GM21619 (cell line): ENCODE measurements at regions not wholly inside any gene's neighbourhood (a gene's known extent, or its start where the extent isn't known, plus 50 kb on each side); places are given as distances from the start of the nearest gene placed in this dataset.
"Not testable (repeated sequence)": the region's sequence is repeated elsewhere in the genome, so short reads cannot be mapped to it uniquely, and the experiment has no call there.

Experiments
- ATAC-seq: cut with Tn5 transposase; IDR thresholded peaks from one replicate; pipeline ENCODE4 v1.9.1; 2021; ENCODE audit not compliant: unreplicated experiment

DNA sequence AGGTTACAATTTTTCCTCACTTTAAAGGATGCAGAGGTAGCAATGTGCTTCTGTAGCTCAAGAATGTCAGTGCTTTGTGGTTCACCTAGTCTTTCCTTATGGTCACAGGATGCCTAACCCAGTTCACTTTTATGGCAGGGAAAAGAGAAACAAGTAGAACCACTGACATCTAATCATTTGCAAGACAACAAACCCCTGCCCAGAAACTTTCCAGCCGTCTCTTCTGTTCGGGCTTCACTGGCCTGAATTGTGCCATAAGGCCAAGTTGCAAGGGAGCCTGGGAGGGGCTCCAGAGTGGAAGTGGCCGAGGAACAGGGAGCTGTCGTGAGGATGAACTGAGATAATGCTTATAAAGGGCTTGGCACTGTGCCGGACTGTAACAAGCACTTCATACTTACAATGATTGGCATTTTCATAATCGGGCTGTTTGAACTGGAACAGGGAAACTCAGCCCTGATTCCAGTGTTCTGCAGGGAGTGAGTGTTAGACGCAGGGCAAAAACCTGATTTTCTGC is 212.6 kb downstream of the BCAS1 start:
- ATAC-seq, result no peak

DNA sequence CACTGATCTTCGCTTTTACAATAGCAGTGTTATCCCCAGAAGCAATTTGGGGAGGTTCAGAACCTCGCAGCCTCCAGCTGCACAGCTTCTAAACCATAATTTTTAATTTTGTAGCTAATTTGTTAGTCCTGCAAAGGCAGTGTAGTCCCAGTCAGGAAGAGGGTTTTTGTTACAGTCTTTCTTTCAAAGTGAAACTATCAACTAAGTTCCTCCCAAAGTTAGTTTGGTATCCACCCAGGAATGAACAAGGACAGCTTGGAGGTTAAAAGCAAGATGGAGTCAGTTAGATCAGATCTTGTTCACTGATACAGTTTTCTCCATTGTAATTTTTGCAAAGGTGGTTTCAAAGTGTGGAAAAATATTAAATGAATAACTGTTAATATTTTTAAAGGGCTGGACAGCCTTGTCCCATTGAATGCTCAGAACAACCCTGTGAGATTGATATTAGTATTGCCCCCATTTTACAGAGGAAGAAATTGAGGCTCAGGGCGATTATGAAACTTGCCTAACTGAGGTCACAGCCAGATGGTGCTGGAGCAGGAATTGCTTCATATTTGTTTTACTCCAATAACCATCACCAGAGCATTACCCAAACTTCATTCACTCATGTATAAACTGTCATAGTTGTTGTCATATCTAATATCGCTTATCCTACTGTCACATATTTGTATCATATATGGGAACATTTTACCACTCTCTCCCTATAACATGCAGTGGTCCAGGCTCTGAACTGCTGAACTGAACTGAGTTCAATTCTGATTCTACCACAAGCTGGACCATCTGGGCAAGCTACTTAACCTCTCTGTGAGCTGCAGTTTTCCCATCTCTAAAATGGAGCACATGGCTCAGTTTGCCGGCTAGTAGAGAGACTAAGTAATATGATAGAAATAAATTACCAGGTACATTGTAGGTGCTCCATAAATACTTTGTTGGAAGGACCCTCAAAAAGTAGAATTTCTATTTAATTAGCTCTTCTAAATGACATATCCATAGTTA is 213.8 kb downstream of the BCAS1 start:
- ATAC-seq, result no peak

- ATAC-seq, result no peak
These were observed 214.7 kb downstream of the BCAS1 start for GRCh38 chr20:53855733-53856132.

- ATAC-seq, result not testable (repeated sequence)
These were observed 215.8 kb downstream of the BCAS1 start for GRCh38 chr20:53854609-53854926.

DNA sequence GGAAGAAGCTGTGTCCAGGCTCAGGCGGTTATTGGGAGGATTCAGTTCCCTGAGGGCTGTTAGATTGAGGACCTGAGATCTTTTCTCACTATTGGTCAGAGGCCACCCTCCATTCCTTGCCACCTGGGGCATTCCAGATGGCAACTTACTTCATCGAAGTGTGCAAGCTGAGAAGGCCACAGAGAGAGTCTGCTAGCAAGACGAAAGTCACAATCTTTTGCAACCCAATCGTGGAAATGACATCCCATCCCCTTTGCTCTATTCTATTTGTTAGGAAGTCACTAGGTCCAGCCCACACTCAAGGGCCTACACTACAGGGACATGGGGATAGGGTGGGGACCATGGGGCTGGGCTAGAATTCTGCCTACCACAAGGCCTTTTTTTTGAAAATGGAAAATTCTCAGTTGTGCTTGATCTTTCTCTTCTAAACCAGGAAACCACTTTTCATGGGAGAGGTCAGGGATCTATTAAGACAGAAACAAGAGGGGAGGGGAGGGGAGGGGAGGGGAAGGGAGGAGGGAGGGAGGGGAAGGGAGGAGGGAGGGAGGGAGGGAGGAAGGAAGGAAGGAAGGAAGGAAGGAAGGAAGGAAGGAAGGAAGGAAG is 217.2 kb downstream of the BCAS1 start:
- ATAC-seq, result no peak

DNA sequence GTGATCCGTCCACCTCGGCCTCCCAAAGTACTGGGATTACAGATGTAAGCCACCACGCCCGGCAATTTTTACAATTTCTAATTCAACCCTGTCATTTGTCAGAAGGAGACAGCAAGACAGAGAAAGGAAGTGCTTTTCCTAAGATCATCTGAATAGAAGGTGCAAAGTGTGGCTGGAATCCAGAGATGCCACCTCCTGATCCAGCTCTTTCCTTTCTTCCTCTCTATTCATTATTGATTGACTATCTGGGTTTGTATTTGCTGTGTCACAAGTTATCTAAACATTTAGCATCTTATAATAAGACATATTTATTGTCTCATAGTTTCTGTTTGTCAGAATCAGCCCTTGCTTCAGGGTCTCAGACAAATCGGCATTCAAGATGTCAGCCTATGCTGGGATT is 217.7 kb downstream of the BCAS1 start:
- no peak for ATAC-seq

GRCh38 chr20:53852014-53852413 is 218.4 kb downstream of the BCAS1 start:
- ATAC-seq, result no peak

DNA sequence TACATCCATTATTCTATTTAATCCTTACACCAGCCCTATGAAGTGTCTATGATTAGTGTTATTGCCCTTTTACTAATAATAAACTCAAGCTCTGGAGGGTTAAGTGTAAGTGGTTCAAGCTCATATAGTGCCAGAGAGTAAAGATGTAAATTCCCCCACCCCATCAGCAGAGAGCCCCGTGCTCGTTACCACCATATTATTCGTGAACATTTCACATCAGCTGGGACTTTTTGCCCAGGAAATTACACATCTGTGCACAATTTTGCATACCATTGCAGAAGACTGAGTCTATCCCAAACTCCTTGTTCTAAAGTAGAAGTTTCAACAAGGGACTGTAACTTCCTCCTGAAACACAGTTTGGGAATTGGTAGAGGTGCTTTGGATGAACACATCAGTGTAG is 220.1 kb downstream of the BCAS1 start:
- no peak for ATAC-seq

DNA sequence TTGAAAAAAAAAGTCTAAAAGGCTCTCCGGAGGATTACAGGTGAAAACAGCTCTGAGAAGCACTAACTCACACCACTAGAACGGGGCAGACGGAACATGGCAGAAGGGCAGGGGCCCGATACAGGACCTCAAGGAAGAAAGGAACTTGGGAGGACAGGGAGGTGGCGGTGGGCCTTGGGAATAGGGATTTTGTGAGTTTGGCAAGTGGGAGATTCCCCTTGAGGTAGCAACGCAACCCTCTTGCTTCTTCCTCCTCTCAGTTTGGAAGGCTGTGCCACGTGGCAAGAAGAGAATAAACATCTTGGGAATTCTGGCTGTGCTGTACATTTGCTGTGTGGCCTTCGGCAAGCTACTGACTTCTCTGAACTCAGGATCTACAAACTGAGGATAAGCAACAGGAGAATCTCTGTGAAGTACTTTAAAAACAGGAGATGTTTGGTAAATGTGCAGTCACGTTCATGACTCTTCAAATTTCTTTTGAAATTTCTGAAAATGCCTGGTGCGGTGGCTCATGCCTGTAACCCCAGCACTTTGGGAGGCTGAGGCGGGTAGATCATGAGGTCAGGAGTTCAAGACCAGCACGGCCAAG is 220.8 kb downstream of the BCAS1 start:
- ATAC-seq, result no peak

DNA sequence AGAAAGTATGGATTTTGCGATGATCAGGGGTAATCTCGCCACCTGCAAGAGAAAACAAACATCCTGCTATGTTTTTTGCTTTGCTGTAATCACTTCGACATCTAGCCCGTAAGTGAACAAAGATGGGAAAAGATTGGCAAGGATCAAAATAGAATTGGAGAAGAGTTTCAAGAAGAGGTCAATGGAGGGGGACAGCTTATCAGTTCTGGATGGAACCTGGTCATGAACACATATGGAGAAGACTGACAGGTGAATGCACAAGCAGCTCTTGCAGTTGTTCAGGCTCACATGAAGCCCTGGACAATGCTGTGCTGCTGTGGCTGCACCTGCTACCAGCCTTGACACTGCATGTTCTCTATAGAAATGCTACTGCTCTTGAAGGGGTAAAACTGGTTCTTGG is 222.1 kb downstream of the BCAS1 start:
- no peak for ATAC-seq

- no peak for ATAC-seq
These were observed 222.6 kb downstream of the BCAS1 start for GRCh38 chr20:53847837-53848170.

GRCh38 chr20:53847139-53847836 is 223.1 kb downstream of the BCAS1 start:
- no peak for ATAC-seq

DNA sequence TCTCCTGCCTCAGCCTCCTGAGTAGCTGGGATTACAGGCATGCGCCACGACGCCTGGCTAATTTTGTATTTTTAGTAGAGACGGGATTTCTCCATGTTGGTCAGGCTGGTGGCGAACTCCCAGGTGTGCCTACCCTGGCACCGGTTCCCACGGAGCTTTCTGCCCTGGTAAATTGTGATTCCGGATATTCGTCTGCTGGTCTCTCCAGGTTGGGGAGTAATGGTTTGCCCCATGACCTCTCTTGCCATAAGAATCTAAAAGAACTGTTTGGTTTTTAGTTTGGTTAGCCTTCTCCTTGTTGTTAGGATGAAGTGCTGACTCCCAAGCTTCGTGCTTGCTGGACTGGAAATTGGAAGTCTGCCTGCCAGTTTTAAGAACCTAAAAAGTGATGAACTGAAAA is 223.8 kb downstream of the BCAS1 start:
- no peak for ATAC-seq

DNA sequence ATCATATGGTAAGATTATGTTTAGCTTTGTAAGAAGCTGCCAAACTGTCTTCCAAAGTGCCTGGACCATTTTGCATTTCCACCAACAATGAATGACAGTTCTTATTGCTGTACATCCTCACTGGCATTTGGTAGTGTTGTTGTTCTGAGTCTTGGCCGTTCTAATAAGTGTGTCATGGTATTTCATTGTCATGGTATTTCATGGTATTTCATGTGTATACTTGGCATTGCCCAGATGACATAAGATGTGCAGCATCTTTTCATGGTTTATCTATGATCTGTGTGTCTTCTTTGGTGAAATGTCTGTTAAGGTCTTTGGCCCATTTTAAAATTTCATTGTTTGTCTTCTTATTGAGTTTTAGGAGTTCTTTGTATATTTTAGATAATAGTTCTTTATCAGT is 224.4 kb downstream of the BCAS1 start:
- no peak for ATAC-seq

DNA sequence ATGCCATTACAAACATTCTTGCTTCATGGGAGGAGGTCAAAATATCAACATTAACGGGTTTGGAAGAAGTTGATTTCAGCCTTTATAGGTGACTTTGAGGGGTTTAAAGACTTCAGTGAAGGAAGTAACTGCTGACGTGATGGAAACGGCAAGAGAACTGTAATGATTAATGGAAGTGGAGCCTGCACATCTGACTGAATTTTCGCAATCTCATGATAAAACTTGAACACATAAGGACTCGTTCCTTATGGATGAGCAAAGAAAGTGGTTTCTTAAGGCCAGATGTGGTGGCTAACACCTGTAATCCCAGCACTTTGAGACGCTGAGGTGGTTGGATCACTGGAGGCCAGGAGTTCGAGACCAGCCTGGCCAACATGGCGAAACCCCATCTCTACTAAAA is 226.1 kb downstream of the BCAS1 start:
- no peak for ATAC-seq

- no peak for ATAC-seq
These were observed 226.7 kb downstream of the BCAS1 start for GRCh38 chr20:53843645-53844044.

GRCh38 chr20:53842301-53843099 is 227.9 kb downstream of the BCAS1 start:
- ATAC-seq, result no peak

GRCh38 chr20:53841741-53842140 is 228.7 kb downstream of the BCAS1 start:
- ATAC-seq, result no peak

GRCh38 chr20:53840532-53840931 is 229.9 kb downstream of the BCAS1 start:
- ATAC-seq, result no peak

DNA sequence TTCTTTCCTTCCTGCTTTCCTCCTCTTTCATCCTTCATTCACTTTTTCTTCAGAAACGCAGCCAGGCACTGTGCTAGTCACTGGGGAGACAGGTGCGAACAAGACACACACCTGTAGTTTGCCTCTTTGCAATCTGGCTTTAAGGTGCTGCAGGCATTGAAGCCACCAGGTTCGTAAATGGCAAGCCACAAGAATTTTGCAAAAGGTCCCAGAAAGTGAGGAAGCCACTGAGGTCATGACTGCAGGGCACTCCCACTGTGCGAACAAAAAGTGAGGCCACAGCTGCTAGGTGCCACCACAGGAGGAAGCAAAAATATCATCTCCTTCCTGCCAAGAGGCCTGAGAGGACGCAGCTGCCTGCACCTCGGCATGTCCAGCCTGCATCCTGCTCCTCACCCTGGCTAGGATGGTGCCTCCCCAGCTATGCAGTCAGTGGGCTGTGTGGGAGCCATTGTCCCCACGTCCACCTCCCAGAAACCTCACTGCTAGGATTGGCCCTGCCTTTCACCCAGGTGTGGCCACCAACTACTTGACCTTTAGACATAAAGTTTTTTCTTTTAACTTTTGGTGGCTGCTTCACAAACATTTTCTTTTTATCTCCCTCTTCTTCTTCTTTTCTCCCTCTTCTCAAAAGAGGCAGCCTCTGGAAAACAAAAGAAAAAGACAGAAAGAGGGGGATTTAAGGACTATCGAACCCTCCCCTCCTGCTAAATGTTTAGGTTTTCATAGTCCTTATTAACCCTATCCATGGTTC is 230.8 kb downstream of the BCAS1 start:
- peak; percentile 66 for ATAC-seq
